ENCODE measurements at regions not wholly inside any gene's neighbourhood (a gene's known extent, or its start where the extent isn't known, plus 50 kb on each side); places are given as distances from the start of the nearest gene placed in this dataset.

DNA sequence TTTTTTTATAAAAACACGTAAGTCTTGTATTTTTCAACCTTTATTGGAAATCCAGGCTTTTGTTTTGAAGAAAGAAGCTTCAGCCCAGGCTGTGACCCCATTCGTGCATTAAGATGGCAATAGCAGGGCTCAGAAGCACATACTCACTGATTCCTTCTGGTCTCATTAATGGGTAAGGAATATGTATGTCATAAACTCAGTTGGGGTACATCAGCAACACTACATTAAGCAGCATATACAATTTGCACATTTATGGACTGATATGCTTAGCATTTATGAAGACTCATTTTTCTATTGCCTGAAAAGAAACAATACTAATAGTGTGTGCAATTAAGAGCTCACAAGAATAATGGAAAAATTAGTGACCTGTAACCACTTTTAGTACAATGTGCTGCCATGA lies 945.4 kb upstream of the PRMT6 start:
- no peaks in the 10 kb centered on the region for H3K27me3 Mint-ChIP-seq (ENCODE audit: insufficient read depth, unreplicated experiment)
- Histone ChIP-seq H3K36me3 (ENCODE audit: control insufficient read depth, insufficient read depth, low read length) (no peaks in the 10 kb centered on the region), H3K4me1 (no peaks in the 10 kb centered on the region), H3K27me3 (replicated peaks; ENCODE audit: control insufficient read depth, insufficient read depth, low read length) (no peaks in the 10 kb centered on the region), H3K4me3 (ENCODE audit: low read depth, low read length) (no peak overlapping the region), H3K9me3 (no peaks in the 10 kb centered on the region)
- no peaks in the 10 kb centered on the region for H3K36me3 Mint-ChIP-seq (ENCODE audit: insufficient read depth, unreplicated experiment)
- intact Hi-C loops (cut with micrococcal nuclease; ENCODE audit: unreplicated experiment) = no loop called here
- no peaks in the 10 kb centered on the region for H3K9me3 Mint-ChIP-seq (ENCODE audit: unreplicated experiment)
- CTCF ChIA-PET = no interaction called here
- H3K27ac Mint-ChIP-seq (ENCODE audit: unreplicated experiment) = no peak overlapping the region
- POLR2A ChIA-PET = no interaction called here
- no peak for DNase-seq
- TF ChIP-seq, protein P1, sequence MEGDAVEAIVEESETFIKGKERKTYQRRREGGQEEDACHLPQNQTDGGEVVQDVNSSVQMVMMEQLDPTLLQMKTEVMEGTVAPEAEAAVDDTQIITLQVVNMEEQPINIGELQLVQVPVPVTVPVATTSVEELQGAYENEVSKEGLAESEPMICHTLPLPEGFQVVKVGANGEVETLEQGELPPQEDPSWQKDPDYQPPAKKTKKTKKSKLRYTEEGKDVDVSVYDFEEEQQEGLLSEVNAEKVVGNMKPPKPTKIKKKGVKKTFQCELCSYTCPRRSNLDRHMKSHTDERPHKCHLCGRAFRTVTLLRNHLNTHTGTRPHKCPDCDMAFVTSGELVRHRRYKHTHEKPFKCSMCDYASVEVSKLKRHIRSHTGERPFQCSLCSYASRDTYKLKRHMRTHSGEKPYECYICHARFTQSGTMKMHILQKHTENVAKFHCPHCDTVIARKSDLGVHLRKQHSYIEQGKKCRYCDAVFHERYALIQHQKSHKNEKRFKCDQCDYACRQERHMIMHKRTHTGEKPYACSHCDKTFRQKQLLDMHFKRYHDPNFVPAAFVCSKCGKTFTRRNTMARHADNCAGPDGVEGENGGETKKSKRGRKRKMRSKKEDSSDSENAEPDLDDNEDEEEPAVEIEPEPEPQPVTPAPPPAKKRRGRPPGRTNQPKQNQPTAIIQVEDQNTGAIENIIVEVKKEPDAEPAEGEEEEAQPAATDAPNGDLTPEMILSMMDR (IDR thresholded peaks at IDR 0.05; ENCODE audit: insufficient read depth in 1 of 2, low read depth in 1 of 2, low read length in 1 of 2, severe bottlenecking in 1 of 2, unreplicated experiment in 1 of 2) = no peak
- no peaks in the 10 kb centered on the region for H3K4me1 Mint-ChIP-seq (ENCODE audit: low read depth, unreplicated experiment)
- BruUV-seq (replicated peaks) = no TSS peak
- H3K4me3 Mint-ChIP-seq (ENCODE audit: unreplicated experiment) = no peak overlapping the region

DNA sequence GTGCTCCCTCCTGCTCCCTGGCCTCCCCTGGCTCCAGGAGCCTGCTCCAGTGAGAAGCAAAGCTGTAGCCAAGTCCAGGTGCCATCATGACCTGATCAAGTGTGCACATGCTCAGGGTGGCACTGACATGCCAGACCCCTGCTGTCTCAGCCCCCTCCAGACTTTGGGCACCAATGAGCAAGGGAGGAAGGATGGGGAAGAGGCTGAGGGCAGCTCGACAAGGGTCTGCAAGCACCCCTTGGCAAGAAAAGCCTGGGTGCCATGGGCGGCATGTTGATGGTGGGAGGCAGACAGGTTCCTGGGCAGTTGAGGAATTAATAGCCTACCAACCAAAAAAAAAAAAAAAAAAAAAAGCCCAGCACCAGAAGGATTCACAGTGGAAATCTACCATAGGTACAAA lies 942.6 kb upstream of the PRMT6 start:
- H3K4me1 Mint-ChIP-seq (ENCODE audit: low read depth, unreplicated experiment) = no peaks in the 10 kb centered on the region
- intact Hi-C loops (cut with micrococcal nuclease; ENCODE audit: unreplicated experiment) = no loop called here
- ChIA-PET CTCF (no interaction called here), POLR2A (no interaction called here)
- H3K4me3 Mint-ChIP-seq (ENCODE audit: unreplicated experiment) = no peak overlapping the region
- Histone ChIP-seq H3K36me3 (ENCODE audit: control insufficient read depth, insufficient read depth, low read length) (no peaks in the 10 kb centered on the region), H3K4me3 (ENCODE audit: low read depth, low read length) (no peak overlapping the region), H3K4me1 (no peaks in the 10 kb centered on the region), H3K9me3 (no peaks in the 10 kb centered on the region), H3K27me3 (replicated peaks; ENCODE audit: control insufficient read depth, insufficient read depth, low read length) (no peaks in the 10 kb centered on the region)
- no peak for DNase-seq
- TF ChIP-seq, protein P1 (IDR thresholded peaks at IDR 0.05; ENCODE audit: insufficient read depth in 1 of 2, low read depth in 1 of 2, low read length in 1 of 2, severe bottlenecking in 1 of 2, unreplicated experiment in 1 of 2) = no peak
- no peak overlapping the region for H3K27ac Mint-ChIP-seq (ENCODE audit: unreplicated experiment)
- no TSS peak for BruUV-seq (replicated peaks)
- no peaks in the 10 kb centered on the region for H3K27me3 Mint-ChIP-seq (ENCODE audit: insufficient read depth, unreplicated experiment)
- no peaks in the 10 kb centered on the region for H3K9me3 Mint-ChIP-seq (ENCODE audit: unreplicated experiment)
- no peaks in the 10 kb centered on the region for H3K36me3 Mint-ChIP-seq (ENCODE audit: insufficient read depth, unreplicated experiment)

DNA sequence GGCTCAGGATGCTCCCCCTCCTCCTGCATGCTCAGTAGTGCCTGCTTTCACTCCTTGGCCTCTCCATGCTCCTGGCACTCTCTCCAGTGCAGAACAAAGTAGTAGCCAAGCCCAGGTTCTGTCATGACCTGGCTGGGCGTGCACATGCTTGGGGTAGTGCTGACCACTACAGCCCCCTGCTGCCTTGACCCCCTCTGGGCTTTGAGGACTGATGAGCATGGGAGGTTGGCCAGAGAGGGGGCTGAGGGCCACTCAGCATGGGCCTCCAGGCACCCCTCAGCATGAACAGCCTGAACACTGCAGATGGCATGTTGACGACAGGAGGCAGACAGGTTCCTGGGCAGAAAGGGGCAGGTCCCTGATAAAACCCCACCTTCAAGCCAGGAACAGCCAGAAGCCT lies 935.7 kb upstream of the PRMT6 start:
- CTCF ChIA-PET = no interaction called here

More for the DNA sequence above, 935.7 kb upstream of the PRMT6 start:
- H3K36me3 ChIP-seq (ENCODE audit: control insufficient read depth, insufficient read depth, low read length) = no peaks in the 10 kb centered on the region
- H3K27ac Mint-ChIP-seq (ENCODE audit: unreplicated experiment) = no peak overlapping the region
- DNase-seq = no peak
- intact Hi-C loops (cut with micrococcal nuclease; ENCODE audit: unreplicated experiment) = no loop called here
- no peaks in the 10 kb centered on the region for H3K4me1 ChIP-seq
- no peak overlapping the region for H3K4me3 Mint-ChIP-seq (ENCODE audit: unreplicated experiment)
- H3K36me3 Mint-ChIP-seq (ENCODE audit: insufficient read depth, unreplicated experiment) = no peaks in the 10 kb centered on the region
- POLR2A ChIA-PET = no interaction called here
- no peaks in the 10 kb centered on the region for H3K4me1 Mint-ChIP-seq (ENCODE audit: low read depth, unreplicated experiment)
- H3K27me3 Mint-ChIP-seq (ENCODE audit: insufficient read depth, unreplicated experiment) = no peaks in the 10 kb centered on the region
- H3K4me3 ChIP-seq (ENCODE audit: low read depth, low read length) = no peak overlapping the region
- H3K9me3 ChIP-seq = no peaks in the 10 kb centered on the region
- H3K9me3 Mint-ChIP-seq (ENCODE audit: unreplicated experiment) = no peaks in the 10 kb centered on the region
- no peaks in the 10 kb centered on the region for H3K27me3 ChIP-seq (replicated peaks; ENCODE audit: control insufficient read depth, insufficient read depth, low read length)
- TF ChIP-seq, protein P1 (IDR thresholded peaks at IDR 0.05; ENCODE audit: insufficient read depth in 1 of 2, low read depth in 1 of 2, low read length in 1 of 2, severe bottlenecking in 1 of 2, unreplicated experiment in 1 of 2) = no peak
- no TSS peak for BruUV-seq (replicated peaks)
